Activated CD4-positive, alpha-beta T cell treated with anti-CD3 and anti-CD28 coated beads for 48 hours (primary cell): ENCODE measurements at regions not wholly inside any gene's neighbourhood (a gene's known extent, or its start where the extent isn't known, plus 50 kb on each side); places are given as distances from the start of the nearest gene placed in this dataset.
"Not testable (repeated sequence)": the region's sequence is repeated elsewhere in the genome, so short reads cannot be mapped to it uniquely, and the experiment has no call there.

ENCODE experiments used
- DNase-seq: peaks from one replicate; pipeline ENCODE4 v3.0.0-alpha.2; 2020

DNA sequence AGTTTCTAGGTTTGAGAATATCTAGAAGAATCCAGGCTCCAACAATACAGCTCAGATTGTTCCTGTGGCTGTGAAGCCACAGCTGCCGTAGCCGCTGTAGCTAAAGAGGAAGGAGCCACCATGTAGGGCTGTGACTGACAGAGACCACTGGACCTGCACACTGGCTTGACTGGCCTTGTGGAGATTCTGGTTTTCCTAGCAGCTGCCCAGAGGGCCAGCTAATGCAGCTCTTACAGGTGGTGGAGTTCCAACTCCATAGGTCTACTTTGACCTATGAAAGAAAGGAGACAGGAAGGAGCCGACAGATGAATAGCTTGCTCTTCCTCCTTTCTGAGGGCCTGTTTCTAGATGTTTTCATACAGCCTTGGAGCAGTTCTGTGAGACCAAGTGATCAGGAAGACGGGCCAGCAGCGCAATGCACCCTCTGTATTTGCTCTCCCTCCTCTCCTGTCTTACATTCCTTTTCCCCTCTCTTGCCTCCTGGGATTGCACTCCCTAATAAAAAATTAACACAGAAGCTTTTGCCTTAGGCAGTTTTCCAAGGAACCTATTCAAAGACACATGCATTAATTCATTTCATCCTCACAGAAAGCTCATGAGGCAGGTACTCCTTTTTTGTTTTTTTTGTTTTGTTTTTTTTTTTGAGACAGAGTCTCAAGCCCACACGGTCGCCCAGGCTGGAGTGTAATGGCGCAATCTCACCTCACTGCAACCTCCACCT, 51.8 kb upstream of the MYB start:
- DNase-seq, result peak; percentile 24

DNA sequence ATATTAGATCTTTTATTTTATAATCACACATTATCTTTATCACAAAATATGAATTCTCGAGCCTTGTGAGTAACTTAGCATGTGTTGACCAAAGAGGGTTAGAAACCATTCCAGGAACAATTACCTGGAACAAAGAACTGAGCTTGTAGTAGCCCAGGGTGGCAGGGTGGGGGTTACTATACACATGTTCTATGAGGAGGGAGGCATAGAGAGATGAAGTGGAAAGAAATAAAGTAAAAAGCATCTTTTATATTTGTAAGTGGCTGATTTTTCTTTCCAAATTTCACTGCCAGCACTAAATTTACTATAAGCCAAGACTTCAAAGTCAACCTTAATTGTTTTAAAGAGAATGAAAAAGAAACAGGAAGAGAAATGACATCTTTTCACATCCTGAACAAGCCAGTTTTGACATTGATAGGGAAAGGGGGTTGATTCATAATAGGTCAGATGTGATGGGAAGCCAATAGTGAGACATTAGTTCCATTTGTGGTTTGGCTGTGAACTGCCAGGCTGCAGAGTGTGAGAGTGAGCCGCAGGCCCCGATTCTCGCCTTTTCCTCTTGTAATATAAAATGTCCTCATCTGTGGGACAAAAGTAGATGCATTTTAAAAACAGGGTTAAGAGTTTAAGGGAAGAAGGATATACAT, 52.7 kb upstream of the MYB start:
- DNase-seq, result peak; percentile 76

DNA sequence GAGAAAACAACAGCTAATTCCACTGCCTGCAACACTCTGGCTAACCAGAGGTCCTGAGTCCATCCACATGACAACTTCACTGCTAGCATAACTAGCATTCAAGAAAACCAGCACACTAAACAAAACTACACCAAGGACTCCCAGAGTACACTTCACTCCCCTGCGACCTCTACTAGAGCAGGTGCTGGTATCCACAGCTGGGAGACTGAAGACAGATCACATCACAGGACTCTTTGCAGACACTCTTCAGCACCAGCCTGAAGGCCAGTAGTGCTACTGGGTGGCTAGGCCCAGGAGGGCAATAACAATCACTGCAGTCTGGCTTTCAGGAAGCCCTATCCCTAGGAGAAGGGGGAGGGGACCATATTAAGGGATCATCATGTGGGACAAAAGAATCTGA, 54.4 kb upstream of the MYB start:
- no peak for DNase-seq

DNA sequence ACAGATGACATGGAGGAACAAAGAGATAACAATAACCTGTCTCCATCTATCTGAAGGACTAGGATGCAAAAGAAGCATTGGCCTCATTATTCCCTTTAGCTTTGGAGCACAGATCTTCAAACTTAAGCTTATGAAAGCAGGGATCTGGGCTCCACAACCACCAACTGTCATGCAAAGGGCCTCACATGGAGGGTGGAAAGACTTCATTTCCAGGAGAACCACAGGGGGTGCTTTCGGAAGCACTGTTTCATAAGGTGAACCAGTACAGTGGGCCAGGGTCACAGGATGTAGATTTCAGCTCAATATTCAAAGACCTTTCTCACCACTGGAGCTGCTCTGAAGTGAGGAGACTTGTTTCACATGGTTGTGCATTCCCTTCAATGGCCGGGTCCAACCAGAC, 55.1 kb upstream of the MYB start:
- no peak for DNase-seq

DNA sequence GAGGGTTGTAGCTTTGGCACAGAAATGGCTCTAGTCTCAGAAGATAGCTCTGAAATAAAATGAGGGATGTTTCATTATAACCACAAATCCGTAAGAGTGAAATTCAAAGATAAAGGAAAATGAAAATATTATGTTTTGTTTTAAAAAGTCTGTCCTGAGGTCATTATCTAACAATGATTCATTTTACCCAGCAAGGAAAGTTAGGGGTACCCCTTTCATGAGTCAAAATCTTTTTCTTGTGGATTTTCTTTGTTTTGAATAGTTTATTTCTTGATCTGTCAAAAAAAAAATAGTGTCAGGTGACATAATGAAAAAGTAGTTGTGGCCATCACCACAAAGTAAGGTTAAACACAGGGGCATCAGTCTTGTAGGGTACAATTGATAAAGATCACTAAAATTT, 59.7 kb upstream of the MYB start:
- DNase-seq, result no peak

DNA sequence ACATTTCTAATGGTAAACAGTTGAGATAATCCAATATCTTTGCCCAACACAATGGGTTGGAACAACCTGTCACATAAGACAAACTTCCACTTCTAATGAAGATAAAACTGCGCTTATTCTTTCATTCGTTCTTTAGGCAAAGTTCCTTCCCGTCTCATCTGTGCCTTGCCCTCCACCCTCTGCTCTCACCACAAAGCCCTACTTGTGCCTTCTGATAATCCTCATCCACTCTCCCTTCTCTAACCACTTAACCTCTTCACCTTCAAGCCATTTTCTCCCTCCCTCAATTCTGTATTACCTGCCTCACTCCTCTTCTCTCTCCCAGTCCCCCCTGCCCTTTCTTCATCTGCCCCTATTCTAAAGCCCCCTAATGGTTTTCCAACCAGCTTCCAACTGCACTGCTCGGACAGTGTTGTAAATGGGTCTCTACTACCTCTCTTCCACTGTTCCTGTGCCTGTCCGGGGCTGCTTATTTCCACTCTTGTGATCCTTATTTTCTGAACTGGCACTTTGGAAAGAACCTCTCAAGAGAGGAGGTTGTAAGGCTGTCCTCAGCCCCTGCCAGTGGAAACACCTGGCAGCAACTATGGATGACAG, 62.9 kb upstream of the MYB start:
- no peak for DNase-seq

DNA sequence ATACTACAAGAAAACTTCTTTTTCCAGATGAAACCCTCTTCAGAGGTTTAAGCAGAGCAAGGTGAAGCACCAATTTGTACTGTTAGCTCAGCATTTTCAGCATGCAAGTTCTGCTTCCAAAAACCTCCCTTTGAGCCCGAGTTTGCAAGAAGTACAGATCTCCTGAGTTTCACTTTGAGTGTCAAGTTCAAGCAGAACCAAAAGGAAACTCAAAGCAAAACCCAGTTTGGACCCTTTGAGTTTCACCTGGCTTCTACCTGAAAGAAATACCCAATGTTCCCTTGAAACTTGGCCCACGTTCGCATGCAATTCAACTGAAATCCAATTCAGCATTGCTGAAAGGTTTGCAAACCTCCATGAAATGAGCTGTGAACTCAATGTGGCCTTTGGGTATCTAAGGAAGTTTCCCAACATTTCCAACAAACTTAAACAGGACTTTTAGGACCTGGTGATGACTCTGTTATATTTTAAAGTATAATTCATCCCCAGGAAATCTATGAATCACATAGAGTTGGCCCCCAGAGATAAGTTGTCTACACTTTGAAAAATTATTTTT, 62.9 kb upstream of the HBS1L start:
- DNase-seq, result peak; percentile 44

DNA sequence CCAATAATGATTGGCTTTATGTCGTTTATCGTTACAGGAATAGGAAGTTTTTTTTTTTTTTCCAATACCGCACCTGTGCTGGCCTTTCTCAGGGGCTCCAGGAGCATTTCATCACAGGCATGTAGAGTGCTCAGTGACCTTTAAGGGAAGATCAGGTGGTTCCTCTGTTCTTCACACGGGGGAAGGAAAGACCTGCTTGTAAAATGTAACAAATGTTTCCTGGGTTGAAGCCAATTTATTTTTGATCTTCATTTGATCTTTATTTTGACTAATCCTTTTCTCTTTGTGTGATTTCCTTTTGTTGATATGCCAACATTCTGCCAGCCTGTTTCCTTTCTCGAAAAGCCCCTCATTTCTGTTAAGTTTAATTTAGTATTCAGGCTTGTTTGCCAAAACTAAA, 61.9 kb upstream of the HBS1L start:
- DNase-seq, result no peak

DNA sequence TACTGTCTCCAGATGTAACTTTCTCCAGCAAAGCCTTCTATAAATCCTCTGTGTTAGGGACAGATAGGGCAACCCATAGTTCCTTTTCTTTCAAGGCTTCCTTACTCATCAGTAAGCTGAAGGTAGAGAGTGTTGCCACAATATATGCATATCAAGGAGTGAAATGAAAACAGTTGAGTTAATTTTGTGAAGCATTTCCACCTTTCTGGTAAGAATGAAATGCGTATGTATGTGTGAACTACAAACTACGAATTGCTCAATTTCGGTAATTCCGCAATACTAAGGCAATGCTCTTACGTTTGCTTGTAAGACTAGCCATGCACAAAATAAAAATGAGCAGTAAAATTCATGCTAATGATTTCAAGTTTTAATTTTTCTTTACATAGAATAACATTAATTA, 61.2 kb upstream of the HBS1L start:
- DNase-seq, result no peak

DNA sequence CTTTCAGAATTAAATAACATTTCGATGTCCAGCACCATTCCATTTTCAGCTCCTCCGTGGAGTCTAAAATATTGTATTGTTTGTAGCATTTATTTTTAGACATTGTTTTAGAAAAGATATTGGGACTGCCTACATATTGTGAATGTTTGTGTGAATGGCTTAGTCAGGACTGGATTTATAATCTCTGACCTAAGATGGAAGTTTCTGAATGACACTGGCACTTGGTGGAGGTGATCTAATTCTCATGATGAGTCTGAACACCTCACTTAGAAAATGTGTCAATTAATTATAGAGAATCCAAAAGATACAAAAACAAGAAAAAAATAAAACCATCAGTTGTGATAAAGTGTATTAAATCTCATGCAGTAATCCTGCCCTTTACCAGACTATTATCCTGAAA, 60.8 kb upstream of the HBS1L start:
- DNase-seq, result no peak

DNA sequence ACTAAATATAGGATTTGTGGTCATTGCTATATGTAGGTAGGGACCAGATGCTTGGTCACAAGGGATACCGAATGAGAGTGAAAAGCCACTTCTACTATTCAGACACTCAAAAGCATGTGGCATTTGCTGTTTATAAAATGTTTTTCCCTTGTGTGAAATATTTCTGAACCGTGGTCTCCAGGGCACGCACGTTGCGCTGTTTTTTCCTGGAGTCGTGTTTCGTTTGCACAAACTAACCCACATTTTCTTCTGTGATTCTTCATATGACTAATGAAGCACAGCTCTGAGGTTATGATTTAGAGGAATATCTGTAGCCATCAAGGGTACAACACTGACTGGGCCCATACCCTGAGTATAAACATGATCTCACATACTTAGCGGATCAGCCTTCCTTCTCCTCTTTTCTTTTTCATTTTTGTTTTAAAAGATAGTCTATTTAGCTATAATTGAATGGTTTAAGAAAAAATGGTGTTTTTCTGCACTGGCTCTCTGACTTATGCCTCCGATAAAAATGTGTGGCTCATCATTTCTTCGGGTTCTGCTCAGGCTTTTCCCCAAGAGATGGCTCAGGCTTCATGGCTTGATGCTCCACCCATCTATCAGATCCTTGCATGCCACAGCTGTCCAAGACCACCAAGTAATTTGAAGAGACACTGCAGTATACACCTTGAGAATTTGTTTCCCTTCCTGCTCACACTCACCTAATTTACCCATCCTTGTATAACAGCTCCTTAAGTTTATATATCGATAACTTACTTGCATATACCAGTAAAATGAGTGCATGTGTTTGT, 59.9 kb upstream of the HBS1L start:
- peak; percentile 79 for DNase-seq

DNA sequence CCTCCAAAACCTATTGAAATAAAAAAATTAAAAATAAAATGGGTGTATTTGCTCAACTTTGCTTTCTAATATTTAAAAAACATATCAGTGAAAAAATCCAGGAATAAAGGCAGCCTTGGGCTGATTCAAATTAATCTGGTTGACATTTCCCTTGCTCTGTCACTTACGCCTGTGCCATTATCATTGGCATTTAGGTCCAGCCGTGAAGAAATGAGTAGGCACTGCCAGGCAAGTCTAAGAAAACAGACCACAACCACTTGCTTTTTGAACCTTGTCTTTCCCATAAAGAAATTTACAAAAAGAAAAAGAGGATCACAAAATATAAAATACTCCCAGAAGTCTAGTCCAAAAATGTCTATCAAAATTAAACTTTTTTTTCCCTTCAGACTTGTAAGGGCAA, 59.2 kb upstream of the HBS1L start:
- no peak for DNase-seq

DNA sequence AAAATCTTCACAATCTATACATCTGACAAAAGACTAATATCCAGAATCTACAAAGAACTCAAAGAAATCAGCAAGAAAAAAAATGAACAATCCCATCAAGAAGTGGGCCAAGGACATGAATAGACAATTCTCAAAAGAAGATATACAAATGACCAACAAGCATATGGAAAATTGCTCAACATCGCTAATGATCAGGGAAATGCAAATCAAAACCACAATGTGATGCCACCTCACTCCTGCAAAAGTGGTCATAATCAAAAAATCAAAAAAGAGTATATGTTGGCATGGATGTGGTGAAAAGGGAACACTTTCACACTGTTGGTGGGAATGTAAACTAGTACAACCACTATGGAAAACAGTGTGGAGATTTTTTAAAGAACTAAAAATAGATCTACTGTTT, 58.3 kb upstream of the HBS1L start:
- DNase-seq, result not testable (repeated sequence)

DNA sequence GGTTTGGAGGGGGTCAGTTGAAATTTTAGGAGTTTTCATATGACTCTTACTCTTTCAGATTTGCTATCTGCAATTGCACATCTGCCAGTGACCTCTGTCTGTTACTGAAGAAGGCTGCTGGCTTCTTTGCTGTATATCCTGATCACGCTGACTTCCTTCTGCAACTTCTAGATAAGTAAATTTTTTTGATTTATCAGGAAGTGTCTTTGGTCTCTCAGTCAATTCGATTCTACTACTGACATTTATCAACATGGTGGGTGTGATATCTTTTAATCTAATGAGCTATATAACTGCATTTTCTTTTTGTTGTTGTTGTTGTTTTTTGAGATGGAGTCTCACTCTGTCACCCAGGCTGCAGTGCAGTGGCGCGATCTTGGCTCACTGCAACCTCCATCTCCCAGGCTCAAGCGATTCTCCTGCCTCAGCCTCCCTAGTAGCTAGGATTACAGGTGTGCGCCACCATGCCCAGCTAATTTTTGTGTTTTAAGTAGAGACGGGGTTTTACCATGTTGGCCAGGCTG, 55.7 kb upstream of the HBS1L start:
- DNase-seq, result not testable (repeated sequence)

DNA sequence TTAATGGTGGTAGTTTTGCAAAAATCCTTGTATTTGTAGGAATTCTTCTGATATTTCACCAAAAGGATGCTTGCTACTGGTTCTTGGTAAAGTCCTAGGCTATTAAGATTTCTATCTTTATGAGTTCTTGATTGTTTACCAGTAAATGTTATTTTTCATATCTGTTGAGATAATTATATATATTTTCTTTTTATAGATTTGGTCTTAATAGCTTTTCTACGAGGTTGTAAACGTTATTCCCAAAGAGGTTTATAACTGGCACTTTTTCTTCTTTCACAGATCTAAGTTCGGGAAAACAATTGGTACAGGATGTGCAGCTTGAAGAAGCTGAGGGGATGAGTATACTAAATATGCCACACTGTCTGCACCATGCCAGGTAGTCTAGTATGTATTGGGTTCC, 55.1 kb upstream of the HBS1L start:
- DNase-seq, result no peak

DNA sequence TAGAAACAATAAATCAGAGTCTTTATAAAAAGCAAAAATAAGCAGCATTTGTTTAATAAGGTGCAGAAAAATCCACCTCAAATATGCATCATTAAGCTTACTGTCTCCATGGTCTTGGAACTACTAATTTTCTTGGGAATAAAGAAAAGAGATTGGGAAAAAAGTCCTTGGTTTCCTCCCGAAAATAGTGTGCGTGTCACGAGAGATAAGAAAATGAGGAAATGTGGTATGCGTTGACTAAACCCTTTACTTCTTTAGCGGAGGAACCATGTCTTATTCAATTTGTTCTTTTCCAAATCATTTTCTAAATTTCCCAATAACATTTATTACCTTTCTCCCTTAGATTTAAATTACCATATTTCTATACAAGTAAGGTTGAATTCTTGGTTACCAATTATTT, 54.1 kb upstream of the HBS1L start:
- DNase-seq, result no peak

DNA sequence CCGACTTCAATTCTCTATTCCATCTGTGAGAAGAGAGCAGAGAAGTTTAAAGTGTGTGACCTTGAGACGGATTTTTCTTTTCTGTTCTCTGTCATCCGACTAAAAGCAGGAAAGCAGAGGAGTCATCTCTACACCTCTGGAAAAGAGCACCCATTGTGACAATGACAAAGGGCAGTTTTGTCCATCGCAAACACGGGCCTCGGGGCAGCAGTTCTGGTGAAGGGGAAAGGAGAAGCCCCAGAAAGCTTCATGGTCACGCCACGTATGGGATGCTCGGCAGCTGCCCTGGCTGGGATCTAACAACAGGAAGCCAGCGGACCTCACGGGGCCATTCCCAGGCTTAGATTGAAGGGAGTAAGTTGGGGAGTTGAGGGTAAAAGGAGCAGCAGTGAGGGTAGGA, 52.0 kb upstream of the HBS1L start:
- DNase-seq, result no peak

DNA sequence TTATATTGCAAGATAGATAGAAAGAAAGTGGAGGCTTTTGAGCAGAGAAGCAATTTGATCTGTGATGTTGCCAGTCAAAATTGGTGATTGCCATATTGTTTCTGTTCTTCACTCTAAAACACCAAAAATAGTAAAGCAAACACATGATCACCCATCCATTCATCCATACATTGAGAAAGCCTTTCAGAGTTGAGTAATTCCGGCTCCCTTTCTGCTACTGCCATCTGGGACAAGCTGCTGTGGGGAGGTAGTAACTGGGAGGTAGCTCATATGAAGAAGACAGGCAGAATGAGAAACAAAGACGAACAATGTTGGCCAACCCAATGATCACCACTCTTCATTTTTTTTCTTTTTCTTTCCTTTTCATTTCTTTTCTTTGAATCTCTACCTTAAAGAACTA, 51.1 kb upstream of the HBS1L start:
- no peak for DNase-seq

DNA sequence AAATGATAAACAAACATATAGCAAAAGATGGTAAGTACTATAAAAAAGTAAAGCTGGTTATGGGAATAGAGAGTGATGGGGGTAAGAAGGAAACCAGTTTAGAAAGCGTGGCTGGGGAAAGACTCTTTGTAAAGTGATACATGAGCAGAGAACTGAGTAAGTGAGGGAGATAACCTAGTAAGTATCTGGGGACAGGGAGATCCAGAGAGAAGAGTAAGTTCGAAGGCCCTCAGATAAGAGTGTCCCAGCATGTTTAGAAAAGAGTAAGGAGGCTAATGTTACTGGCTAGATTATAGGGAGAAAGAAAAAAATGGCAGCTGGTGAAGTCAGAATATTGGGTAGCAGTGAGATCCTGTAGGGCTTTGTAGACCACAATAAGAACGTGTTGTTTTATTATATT, 50.7 kb upstream of the HBS1L start:
- DNase-seq, result no peak
